ENCODE measurements at regions not wholly inside any gene's neighbourhood (a gene's known extent, or its start where the extent isn't known, plus 50 kb on each side); places are given as distances from the start of the nearest gene placed in this dataset.
"Not testable (repeated sequence)": the region's sequence is repeated elsewhere in the genome, so short reads cannot be mapped to it uniquely, and the experiment has no call there.

DNA sequence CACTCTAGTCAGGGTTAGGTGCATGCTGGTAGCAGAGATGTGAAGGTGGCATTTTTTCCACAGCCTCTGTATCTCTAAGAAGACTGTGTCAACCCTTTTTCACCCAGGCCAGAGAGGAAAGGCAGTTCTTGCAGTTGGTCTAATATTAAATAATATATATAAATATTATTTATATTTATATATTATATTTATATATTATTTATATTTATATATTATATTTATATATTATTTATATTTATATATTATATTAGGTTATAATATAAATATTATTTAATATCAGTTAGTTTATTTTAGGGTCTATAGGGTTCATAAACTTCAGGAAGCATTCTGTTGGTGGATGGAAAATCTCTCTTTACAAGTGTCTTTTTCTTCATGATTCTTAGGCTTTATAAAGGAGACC is 218.6 kb upstream of the DMRTA1 start:
- no peak for DNase-seq

DNA sequence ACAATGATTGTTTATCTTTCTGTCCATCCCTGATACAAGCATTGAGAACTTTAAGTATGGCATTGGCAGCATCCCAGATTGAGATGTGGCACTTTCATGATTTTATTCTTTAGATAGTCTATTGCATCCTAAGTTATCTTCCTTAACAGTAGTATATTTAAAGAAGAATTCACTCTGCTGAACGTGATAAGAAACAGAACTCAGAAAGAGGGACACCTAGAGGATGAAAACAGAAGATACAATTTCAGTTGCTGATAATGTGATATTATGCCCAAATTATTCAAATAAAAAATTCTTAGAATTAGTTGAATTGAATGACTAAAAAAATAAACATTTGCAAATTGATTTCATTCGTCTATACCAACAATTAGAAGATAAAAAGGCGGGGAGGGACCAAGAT is 218.1 kb upstream of the DMRTA1 start:
- DNase-seq: no peak

DNA sequence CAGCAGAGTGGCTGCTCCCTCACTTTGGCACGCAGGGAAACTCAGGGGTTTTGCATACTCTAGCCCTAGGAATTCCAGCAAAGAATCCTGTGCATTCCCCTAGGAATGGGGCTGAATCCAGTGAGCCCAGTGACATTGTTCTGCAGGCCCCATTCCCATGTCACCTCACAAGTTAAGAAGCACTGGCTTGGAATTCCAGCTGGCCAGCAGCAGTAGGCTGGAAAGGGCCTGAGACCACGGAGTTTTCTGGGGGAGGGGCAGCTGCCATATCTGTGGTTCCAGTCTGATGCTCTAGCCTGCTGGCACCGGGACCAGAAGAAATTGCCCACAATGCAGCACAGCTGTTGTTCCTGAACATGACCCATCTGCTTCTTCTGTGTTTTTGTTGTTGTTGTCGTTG is 217.6 kb upstream of the DMRTA1 start:
- DNase-seq: no peak

- DNase-seq: not testable (repeated sequence)
Observed at GRCh38 chr9:22231309-22231708, 215.3 kb upstream of the DMRTA1 start.

GRCh38 chr9:22232971-22233370 is 213.7 kb upstream of the DMRTA1 start:
- no peak for DNase-seq

GRCh38 chr9:22237497-22238363 is 208.9 kb upstream of the DMRTA1 start:
- no peak for DNase-seq

- DNase-seq: no peak
Observed at GRCh38 chr9:22238809-22239684, 207.6 kb upstream of the DMRTA1 start.

GRCh38 chr9:22240619-22241018 is 206.0 kb upstream of the DMRTA1 start:
- DNase-seq: no peak

GRCh38 chr9:22241024-22241423 is 205.6 kb upstream of the DMRTA1 start:
- DNase-seq: no peak

- no peak for DNase-seq
Observed at GRCh38 chr9:22241611-22242010, 205.0 kb upstream of the DMRTA1 start.

DNA sequence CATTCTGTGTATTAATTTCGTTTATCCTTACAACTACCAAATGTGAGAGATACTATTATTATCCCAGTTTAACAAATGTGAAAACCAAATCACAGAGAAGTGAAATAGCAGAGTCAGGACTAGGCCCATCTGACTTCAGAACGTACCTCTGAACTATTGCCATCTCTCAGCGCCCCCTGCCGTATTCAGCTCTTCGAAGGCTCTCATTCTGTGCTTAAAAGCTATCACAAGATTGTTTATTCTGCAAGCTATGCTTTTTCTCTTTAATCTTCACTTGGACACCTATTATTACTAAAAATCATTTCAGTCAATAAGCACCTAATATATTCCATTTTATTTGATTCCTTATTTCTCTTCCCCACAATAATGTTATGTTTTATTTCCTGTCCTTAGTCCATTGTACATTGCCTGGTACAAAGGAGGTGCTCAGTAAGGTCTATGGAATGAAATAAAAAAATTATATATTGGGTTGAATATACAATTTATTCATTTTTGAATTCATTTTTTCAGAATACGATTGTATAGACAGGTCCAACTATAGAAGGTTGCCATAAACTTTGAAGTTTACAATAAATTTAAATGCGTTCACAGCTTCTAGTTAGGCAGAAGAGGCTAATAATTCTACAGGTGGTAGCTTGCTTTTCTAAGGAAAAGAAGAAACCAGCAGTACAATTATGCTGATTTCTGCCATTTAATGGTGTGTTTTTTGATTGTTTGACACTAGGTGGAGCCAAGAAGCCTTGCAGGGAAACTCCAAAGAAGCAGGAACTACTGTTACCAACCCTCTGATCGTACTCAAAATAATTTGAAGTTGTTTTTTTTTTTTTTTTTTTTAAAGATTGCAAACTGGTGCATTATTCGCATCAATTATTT is 202.2 kb upstream of the DMRTA1 start:
- DNase-seq: no peak

GRCh38 chr9:22255337-22255736 is 191.3 kb upstream of the DMRTA1 start:
- DNase-seq: no peak

- DNase-seq: no peak
Observed at GRCh38 chr9:22256381-22256780, 190.2 kb upstream of the DMRTA1 start.

- no peak for DNase-seq
Observed at GRCh38 chr9:22257026-22257816, 189.4 kb upstream of the DMRTA1 start.

DNA sequence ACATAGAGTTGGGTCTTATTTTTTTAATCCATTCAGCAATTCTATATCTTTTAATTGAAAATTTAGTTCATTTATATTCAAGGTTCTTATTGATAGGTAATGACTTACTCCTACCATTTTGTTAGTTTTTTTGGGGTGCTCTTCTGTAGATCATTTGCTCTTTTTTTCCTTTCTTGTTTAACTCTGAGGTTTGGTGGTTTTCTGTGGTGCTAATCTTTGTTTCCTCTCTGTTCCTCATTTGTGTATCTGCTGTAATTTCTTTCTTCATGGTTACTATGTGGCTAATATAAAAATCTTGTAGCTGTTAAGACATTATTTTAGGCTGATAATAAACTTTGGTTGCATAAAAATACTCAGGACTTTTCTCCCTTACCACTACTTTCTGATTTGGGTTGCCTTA is 181.6 kb upstream of the DMRTA1 start:
- no peak for DNase-seq

DNA sequence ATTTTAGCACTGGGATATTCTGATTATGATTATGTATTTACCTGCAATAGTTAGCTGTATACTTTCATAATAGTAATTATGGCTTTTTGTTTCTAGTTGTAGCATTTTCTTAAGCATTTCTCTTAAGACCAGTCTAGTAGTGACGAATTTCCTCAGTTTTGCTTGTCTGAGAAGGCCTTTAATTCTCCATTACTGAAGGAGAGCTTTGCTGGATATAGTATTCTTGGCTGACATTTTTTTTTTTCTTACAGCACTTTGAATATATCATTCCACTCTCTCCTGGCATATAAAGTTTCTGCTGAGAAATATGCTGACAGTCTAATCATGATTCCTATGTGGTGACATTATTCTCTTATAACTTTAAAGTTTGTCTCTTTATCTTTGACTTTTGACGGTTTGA is 181.1 kb upstream of the DMRTA1 start:
- no peak for DNase-seq

DNA sequence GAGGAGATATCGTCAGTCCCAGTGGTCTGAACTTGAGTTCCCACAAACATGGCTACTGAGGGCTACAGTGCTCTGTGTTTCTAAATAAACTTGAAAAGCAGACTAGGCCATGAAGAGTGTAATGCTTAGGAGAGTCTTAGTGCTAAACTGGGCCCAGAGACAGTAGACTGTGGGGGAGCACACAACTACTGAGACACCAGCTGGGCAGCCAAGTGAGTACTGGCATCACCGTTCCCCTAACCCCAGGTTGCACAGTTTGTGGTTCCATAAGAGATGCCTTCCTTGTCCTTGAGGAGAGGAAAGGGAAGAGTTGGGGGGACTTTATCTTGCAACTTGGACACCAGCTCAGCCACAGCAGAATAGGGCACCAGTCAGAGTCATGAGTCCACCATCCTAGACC is 172.1 kb upstream of the DMRTA1 start:
- DNase-seq: no peak

GRCh38 chr9:22278426-22278825 is 168.2 kb upstream of the DMRTA1 start:
- DNase-seq: no peak

DNA sequence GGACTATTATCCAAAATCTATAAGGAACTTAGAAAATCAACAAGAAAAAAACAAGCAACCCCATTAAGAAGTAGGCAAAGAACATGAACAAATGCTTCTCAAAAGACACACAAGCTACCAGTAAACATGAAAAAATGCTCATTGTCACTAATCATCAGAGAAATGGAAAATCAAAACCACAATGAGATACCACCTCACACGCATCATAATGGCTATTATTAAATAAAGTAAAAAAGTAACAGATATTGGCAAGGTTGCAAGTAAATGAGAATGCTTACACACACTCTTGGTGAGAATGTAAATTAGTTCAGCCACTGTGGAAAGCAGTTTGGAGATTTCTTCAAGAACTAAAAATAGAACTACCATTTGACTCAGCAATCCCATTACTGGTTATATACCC is 167.0 kb upstream of the DMRTA1 start:
- no peak for DNase-seq

DNA sequence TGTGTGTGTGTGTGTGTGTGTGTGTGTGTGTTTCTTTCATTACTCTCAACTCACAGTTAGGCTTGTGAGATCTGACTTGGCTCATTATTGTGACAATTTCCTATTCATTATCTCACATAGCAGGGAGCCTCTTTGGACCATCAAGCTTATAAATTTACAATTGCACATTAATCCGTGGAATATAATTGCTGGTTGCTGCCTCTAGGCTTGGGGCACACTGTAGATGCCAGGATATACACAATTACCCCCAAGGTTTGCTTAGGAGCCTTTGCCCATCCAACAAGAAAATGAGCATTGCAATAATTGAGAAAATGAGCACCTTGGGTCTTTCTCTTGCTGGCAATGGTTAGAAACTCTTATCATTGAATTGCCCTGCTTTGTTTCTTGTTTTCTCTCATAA is 161.6 kb upstream of the DMRTA1 start:
- DNase-seq: no peak

GRCh38 chr9:22286661-22287060 is 160.0 kb upstream of the DMRTA1 start:
- no peak for DNase-seq

DNA sequence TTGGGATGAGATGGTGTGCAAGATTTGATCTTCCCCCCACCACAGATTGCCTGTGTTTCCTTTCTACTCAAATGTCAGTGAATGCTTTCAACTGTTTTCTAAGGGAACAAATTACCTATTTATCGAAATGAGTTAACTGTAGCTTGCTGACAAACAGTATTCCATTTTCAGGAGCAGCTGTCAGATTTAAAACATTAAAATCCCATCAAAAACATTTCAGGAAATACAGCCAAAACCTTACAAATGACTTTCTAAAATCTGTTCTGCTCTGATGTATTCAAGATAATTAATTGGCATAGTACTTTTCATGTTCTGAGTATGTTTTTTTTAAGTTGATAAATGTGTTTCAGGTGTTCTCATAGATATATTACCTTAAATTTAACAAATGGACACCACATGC is 158.0 kb upstream of the DMRTA1 start:
- no peak for DNase-seq
